ENCODE measurements at regions not wholly inside any gene's neighbourhood (a gene's known extent, or its start where the extent isn't known, plus 50 kb on each side); places are given as distances from the start of the nearest gene placed in this dataset.

- no peak overlapping the region for H3K27ac Mint-ChIP-seq
- H3K9me3 Mint-ChIP-seq = peaks cover 9% of the 10 kb centered on the region; the same call in 1 of the 3 replicates
- Histone ChIP-seq H3F3A (replicated peaks; ENCODE audit: low read depth) (no peaks in the 10 kb centered on the region), H4K20me1 (replicated peaks; ENCODE audit: insufficient read depth) (no peaks in the 10 kb centered on the region), H2AFZ (no peak overlapping the region), H3K4me3 (no peak overlapping the region), H3K4me2 (no peak overlapping the region), H3K27ac (ENCODE audit: low read depth) (no peak overlapping the region), H3K36me3 (ENCODE audit: insufficient read depth) (no peaks in the 10 kb centered on the region), H3K9me2 (ENCODE audit: insufficient read depth) (peaks cover 9% of the 10 kb centered on the region; the same call in 1 of the 2 replicates), H3K79me2 (replicated peaks; ENCODE audit: insufficient read depth) (no peaks in the 10 kb centered on the region), H3K4me1 (ENCODE audit: insufficient read depth) (0 out of 2 replicates have a peak, but pooled peaks cover 6% of the 10 kb centered on the region), H3K27me3 (ENCODE audit: insufficient read depth) (no peaks in the 10 kb centered on the region)
- peaks cover 7% of the 10 kb centered on the region; the same call in 2 of the 3 replicates for H3K4me1 Mint-ChIP-seq
- no peak for DNase-seq (ENCODE audit: low spot score)
- no peak for ATAC-seq
- TF ChIP-seq, protein P1, sequence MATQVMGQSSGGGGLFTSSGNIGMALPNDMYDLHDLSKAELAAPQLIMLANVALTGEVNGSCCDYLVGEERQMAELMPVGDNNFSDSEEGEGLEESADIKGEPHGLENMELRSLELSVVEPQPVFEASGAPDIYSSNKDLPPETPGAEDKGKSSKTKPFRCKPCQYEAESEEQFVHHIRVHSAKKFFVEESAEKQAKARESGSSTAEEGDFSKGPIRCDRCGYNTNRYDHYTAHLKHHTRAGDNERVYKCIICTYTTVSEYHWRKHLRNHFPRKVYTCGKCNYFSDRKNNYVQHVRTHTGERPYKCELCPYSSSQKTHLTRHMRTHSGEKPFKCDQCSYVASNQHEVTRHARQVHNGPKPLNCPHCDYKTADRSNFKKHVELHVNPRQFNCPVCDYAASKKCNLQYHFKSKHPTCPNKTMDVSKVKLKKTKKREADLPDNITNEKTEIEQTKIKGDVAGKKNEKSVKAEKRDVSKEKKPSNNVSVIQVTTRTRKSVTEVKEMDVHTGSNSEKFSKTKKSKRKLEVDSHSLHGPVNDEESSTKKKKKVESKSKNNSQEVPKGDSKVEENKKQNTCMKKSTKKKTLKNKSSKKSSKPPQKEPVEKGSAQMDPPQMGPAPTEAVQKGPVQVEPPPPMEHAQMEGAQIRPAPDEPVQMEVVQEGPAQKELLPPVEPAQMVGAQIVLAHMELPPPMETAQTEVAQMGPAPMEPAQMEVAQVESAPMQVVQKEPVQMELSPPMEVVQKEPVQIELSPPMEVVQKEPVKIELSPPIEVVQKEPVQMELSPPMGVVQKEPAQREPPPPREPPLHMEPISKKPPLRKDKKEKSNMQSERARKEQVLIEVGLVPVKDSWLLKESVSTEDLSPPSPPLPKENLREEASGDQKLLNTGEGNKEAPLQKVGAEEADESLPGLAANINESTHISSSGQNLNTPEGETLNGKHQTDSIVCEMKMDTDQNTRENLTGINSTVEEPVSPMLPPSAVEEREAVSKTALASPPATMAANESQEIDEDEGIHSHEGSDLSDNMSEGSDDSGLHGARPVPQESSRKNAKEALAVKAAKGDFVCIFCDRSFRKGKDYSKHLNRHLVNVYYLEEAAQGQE (IDR thresholded peaks at IDR 0.05; ENCODE audit: unreplicated experiment) = no peak
- TF ChIP-seq STAT1 (IDR thresholded peaks at IDR 0.05; ENCODE audit: unreplicated experiment) = no peak
- TF ChIP-seq, protein P2, sequence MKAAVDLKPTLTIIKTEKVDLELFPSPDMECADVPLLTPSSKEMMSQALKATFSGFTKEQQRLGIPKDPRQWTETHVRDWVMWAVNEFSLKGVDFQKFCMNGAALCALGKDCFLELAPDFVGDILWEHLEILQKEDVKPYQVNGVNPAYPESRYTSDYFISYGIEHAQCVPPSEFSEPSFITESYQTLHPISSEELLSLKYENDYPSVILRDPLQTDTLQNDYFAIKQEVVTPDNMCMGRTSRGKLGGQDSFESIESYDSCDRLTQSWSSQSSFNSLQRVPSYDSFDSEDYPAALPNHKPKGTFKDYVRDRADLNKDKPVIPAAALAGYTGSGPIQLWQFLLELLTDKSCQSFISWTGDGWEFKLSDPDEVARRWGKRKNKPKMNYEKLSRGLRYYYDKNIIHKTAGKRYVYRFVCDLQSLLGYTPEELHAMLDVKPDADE (IDR thresholded peaks at IDR 0.05) = no peak
- TF ChIP-seq, protein P3, sequence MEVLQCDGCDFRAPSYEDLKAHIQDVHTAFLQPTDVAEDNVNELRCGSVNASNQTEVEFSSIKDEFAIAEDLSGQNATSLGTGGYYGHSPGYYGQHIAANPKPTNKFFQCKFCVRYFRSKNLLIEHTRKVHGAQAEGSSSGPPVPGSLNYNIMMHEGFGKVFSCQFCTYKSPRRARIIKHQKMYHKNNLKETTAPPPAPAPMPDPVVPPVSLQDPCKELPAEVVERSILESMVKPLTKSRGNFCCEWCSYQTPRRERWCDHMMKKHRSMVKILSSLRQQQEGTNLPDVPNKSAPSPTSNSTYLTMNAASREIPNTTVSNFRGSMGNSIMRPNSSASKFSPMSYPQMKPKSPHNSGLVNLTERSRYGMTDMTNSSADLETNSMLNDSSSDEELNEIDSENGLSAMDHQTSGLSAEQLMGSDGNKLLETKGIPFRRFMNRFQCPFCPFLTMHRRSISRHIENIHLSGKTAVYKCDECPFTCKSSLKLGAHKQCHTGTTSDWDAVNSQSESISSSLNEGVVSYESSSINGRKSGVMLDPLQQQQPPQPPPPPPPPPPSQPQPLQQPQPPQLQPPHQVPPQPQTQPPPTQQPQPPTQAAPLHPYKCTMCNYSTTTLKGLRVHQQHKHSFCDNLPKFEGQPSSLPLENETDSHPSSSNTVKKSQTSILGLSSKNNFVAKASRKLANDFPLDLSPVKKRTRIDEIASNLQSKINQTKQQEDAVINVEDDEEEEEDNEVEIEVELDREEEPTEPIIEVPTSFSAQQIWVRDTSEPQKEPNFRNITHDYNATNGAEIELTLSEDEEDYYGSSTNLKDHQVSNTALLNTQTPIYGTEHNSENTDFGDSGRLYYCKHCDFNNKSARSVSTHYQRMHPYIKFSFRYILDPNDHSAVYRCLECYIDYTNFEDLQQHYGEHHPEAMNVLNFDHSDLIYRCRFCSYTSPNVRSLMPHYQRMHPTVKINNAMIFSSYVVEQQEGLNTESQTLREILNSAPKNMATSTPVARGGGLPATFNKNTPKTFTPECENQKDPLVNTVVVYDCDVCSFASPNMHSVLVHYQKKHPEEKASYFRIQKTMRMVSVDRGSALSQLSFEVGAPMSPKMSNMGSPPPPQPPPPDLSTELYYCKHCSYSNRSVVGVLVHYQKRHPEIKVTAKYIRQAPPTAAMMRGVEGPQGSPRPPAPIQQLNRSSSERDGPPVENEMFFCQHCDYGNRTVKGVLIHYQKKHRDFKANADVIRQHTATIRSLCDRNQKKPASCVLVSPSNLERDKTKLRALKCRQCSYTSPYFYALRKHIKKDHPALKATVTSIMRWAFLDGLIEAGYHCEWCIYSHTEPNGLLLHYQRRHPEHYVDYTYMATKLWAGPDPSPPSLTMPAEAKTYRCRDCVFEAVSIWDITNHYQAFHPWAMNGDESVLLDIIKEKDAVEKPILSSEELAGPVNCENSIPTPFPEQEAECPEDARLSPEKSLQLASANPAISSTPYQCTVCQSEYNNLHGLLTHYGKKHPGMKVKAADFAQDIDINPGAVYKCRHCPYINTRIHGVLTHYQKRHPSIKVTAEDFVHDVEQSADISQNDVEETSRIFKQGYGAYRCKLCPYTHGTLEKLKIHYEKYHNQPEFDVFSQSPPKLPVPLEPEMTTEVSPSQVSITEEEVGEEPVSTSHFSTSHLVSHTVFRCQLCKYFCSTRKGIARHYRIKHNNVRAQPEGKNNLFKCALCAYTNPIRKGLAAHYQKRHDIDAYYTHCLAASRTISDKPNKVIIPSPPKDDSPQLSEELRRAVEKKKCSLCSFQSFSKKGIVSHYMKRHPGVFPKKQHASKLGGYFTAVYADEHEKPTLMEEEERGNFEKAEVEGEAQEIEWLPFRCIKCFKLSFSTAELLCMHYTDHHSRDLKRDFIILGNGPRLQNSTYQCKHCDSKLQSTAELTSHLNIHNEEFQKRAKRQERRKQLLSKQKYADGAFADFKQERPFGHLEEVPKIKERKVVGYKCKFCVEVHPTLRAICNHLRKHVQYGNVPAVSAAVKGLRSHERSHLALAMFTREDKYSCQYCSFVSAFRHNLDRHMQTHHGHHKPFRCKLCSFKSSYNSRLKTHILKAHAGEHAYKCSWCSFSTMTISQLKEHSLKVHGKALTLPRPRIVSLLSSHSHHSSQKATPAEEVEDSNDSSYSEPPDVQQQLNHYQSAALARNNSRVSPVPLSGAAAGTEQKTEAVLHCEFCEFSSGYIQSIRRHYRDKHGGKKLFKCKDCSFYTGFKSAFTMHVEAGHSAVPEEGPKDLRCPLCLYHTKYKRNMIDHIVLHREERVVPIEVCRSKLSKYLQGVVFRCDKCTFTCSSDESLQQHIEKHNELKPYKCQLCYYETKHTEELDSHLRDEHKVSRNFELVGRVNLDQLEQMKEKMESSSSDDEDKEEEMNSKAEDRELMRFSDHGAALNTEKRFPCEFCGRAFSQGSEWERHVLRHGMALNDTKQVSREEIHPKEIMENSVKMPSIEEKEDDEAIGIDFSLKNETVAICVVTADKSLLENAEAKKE (CRISPR knock-in tag; IDR thresholded peaks at IDR 0.05) = no peak
- TF ChIP-seq NANOG (IDR thresholded peaks at IDR 0.05; ENCODE audit: borderline replicate concordance) = no peak
- TF ChIP-seq ZNF331 (CRISPR knock-in tag; IDR thresholded peaks at IDR 0.05; ENCODE audit: low read depth) = no peak
- no peak for TF ChIP-seq JUNB (IDR thresholded peaks at IDR 0.05; ENCODE audit: unreplicated experiment)
- no peak for TF ChIP-seq POLR2AphosphoS5 (IDR thresholded peaks at IDR 0.05; ENCODE audit: low read depth)
- no peaks in the 10 kb centered on the region for H3K36me3 Mint-ChIP-seq (ENCODE audit: low read depth)
- no peak overlapping the region for H3K4me3 Mint-ChIP-seq
- no peaks in the 10 kb centered on the region for H3K27me3 Mint-ChIP-seq (ENCODE audit: insufficient read depth, low read depth, poor library complexity)
Observed at GRCh38 chr3:31403197-31403596, 129.5 kb upstream of the STT3B start.
